ENCODE measurements at regions not wholly inside any gene's neighbourhood (a gene's known extent, or its start where the extent isn't known, plus 50 kb on each side); places are given as distances from the start of the nearest gene placed in this dataset.

- no peak for TF ChIP-seq CTCF (IDR thresholded peaks at IDR 0.05; ENCODE audit: insufficient read depth, low read depth, low read length)
- no peak for TF ChIP-seq EZH2 (IDR thresholded peaks at IDR 0.05; ENCODE audit: insufficient read depth, low read length)
Observed at GRCh38 chr2:40652155-40652554, 200.3 kb upstream of the SLC8A1 start.

Data from astrocyte (in vitro differentiated cells and primary cell).